ENCODE measurements at regions not wholly inside any gene's neighbourhood (a gene's known extent, or its start where the extent isn't known, plus 50 kb on each side); places are given as distances from the start of the nearest gene placed in this dataset.

- no peak for TF ChIP-seq EZH2phosphoT487 (conservative IDR thresholded peaks at IDR 0.05; ENCODE audit: low read length)
- TF ChIP-seq, protein P1, sequence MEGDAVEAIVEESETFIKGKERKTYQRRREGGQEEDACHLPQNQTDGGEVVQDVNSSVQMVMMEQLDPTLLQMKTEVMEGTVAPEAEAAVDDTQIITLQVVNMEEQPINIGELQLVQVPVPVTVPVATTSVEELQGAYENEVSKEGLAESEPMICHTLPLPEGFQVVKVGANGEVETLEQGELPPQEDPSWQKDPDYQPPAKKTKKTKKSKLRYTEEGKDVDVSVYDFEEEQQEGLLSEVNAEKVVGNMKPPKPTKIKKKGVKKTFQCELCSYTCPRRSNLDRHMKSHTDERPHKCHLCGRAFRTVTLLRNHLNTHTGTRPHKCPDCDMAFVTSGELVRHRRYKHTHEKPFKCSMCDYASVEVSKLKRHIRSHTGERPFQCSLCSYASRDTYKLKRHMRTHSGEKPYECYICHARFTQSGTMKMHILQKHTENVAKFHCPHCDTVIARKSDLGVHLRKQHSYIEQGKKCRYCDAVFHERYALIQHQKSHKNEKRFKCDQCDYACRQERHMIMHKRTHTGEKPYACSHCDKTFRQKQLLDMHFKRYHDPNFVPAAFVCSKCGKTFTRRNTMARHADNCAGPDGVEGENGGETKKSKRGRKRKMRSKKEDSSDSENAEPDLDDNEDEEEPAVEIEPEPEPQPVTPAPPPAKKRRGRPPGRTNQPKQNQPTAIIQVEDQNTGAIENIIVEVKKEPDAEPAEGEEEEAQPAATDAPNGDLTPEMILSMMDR (IDR thresholded peaks at IDR 0.05; ENCODE audit: insufficient read depth, low read length, poor library complexity, severe bottlenecking) = no peak
These were observed 1015.2 kb upstream of the PHF14 start for GRCh38 chr7:9958486-9958885.
